GM19372 (cell line): ENCODE measurements at regions not wholly inside any gene's neighbourhood (a gene's known extent, or its start where the extent isn't known, plus 50 kb on each side); places are given as distances from the start of the nearest gene placed in this dataset.
"Not testable (repeated sequence)": the region's sequence is repeated elsewhere in the genome, so short reads cannot be mapped to it uniquely, and the experiment has no call there.

ENCODE experiments used
- ATAC-seq: cut with Tn5 transposase; IDR thresholded peaks from one replicate; pipeline ENCODE4 v1.9.1; 2021; ENCODE audit warnings: mild to moderate bottlenecking, low read depth, moderate library complexity; ENCODE audit not compliant: unreplicated experiment

- no peak for ATAC-seq
Measured at GRCh38 chr21:28489821-28490350, 502.8 kb downstream of the LTN1 start.

- no peak for ATAC-seq
Measured at GRCh38 chr21:28489162-28489561, 503.5 kb downstream of the LTN1 start.

- ATAC-seq: no peak
Measured at GRCh38 chr21:28487455-28488070, 505.1 kb downstream of the LTN1 start.

GRCh38 chr21:28485301-28486022 is 507.2 kb downstream of the LTN1 start:
- ATAC-seq: no peak

GRCh38 chr21:28483301-28484035 is 509.2 kb downstream of the LTN1 start:
- ATAC-seq: no peak

- no peak for ATAC-seq
Measured at GRCh38 chr21:28482657-28483056, 510.0 kb downstream of the LTN1 start.

- no peak for ATAC-seq
Measured at GRCh38 chr21:28480470-28480869, 512.2 kb downstream of the LTN1 start.

GRCh38 chr21:28473530-28474220 is 519.0 kb downstream of the LTN1 start:
- ATAC-seq: no peak

- not testable (repeated sequence) for ATAC-seq
Measured at GRCh38 chr21:28472543-28472942, 520.1 kb downstream of the LTN1 start.

GRCh38 chr21:28464988-28465387 is 527.7 kb downstream of the LTN1 start:
- ATAC-seq: no peak

- ATAC-seq: no peak
Measured at GRCh38 chr21:28464095-28464494, 528.6 kb downstream of the LTN1 start.

GRCh38 chr21:28459193-28459592 is 533.5 kb downstream of the LTN1 start:
- ATAC-seq: no peak

- no peak for ATAC-seq
Measured at GRCh38 chr21:28458446-28458845, 534.2 kb downstream of the LTN1 start.

GRCh38 chr21:28455253-28455600 is 537.5 kb downstream of the LTN1 start:
- no peak for ATAC-seq

- no peak for ATAC-seq
Measured at GRCh38 chr21:28454564-28455252, 538.0 kb downstream of the LTN1 start.

GRCh38 chr21:28447462-28447861 is 545.2 kb downstream of the LTN1 start:
- ATAC-seq: no peak

GRCh38 chr21:28445141-28445830 is 547.4 kb downstream of the LTN1 start:
- ATAC-seq: no peak

- ATAC-seq: no peak
Measured at GRCh38 chr21:28444557-28444956, 548.1 kb downstream of the LTN1 start.

- ATAC-seq: no peak
Measured at GRCh38 chr21:28444111-28444510, 548.6 kb downstream of the LTN1 start.

GRCh38 chr21:28442624-28443023 is 550.1 kb downstream of the LTN1 start:
- no peak for ATAC-seq
